GM12875 (cell line): ENCODE measurements at regions not wholly inside any gene's neighbourhood (a gene's known extent, or its start where the extent isn't known, plus 50 kb on each side); places are given as distances from the start of the nearest gene placed in this dataset.

Experiments
- H3K4me3 ChIP-seq: one replicate; pipeline ENCODE4 v1.5.1; 2011; ENCODE audit warnings: low read depth, low read length, control low read depth
- TF ChIP-seq, protein P1 (sequence below): IDR thresholded peaks from 2 replicates; pipeline ENCODE4 v1.5.1; 2011; ENCODE audit warnings: low read depth, mild to moderate bottlenecking, control low read depth, inconsistent platforms, low read length, moderate library complexity, borderline replicate concordance; ENCODE audit not compliant: insufficient read depth

- H3K4me3 ChIP-seq = no peak overlapping the region
- TF ChIP-seq, protein P1, sequence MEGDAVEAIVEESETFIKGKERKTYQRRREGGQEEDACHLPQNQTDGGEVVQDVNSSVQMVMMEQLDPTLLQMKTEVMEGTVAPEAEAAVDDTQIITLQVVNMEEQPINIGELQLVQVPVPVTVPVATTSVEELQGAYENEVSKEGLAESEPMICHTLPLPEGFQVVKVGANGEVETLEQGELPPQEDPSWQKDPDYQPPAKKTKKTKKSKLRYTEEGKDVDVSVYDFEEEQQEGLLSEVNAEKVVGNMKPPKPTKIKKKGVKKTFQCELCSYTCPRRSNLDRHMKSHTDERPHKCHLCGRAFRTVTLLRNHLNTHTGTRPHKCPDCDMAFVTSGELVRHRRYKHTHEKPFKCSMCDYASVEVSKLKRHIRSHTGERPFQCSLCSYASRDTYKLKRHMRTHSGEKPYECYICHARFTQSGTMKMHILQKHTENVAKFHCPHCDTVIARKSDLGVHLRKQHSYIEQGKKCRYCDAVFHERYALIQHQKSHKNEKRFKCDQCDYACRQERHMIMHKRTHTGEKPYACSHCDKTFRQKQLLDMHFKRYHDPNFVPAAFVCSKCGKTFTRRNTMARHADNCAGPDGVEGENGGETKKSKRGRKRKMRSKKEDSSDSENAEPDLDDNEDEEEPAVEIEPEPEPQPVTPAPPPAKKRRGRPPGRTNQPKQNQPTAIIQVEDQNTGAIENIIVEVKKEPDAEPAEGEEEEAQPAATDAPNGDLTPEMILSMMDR = no peak
These were observed 133.5 kb upstream of the TBL1XR1 start for GRCh38 chr3:177330779-177331178.

DNA sequence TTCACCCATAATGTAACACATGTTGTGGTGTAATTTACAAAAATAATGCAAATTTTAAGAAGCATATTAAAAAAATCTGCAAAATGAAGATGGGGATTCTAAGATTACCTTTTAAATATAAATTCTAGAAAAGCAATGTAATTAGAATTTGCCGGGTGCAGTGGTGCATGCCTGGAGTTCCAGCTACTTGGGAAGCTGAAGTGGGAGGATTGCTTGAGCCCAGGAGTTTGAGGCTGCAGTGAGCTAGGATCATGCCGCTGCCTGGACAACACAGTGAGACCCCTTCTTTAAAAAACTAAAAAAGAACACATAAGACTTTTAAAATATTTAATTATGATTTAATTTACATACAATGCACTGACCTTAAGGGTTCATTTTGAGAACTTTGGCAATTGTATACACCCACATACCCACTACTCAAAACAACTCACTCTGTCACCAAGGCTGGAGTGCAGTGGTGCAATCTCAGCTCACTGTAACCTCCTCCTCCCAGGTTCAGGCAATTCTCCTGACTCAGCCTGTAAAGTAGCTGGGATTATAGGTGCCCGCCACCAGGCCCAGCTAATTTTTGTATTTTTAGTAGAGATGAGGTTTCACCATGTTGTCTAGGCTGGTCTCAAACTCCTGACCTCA is 134.0 kb upstream of the TBL1XR1 start:
- H3K4me3 ChIP-seq = no peak overlapping the region
- TF ChIP-seq, protein P1 = no peak

- no peak overlapping the region for H3K4me3 ChIP-seq
- TF ChIP-seq, protein P1 = no peak
These were observed 135.7 kb upstream of the TBL1XR1 start for GRCh38 chr3:177332955-177333354.

- TF ChIP-seq, protein P1 = no peak
- H3K4me3 ChIP-seq = no peak overlapping the region
These were observed 136.5 kb upstream of the TBL1XR1 start for GRCh38 chr3:177333533-177334520.

DNA sequence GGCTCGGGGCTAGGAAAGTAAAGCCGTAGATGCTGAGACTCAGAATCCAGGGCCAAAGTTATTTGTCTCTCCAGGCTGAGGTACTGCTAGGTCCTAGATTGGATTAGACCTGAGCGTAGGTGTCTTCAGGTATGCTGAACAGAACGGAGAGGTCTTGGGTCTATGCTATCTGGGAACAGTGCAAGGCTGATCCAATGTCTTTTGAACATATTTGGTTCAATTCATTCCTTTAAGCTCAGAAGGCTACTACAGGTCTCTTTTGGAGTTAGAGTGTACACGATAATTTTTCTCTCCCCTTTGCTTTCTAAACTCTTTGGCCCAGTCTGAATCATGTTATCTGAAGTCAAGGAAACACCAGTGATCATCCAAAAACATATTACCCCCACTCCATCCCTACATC is 137.5 kb upstream of the TBL1XR1 start:
- H3K4me3 ChIP-seq = no peak overlapping the region
- TF ChIP-seq, protein P1 = no peak

- TF ChIP-seq, protein P1 = no peak
- no peak overlapping the region for H3K4me3 ChIP-seq
These were observed 138.4 kb upstream of the TBL1XR1 start for GRCh38 chr3:177335728-177336127.

GRCh38 chr3:177336873-177337450 is 139.7 kb upstream of the TBL1XR1 start:
- TF ChIP-seq, protein P1 = no peak
- H3K4me3 ChIP-seq = no peak overlapping the region
